Urothelium cell line (cell line): ENCODE measurements at regions not wholly inside any gene's neighbourhood (a gene's known extent, or its start where the extent isn't known, plus 50 kb on each side); places are given as distances from the start of the nearest gene placed in this dataset.
A peak's percentile ranks its signal among the peaks of the same experiment; 100 is the strongest.
"Not testable (repeated sequence)": the region's sequence is repeated elsewhere in the genome, so short reads cannot be mapped to it uniquely, and the experiment has no call there.

Experiments
- DNase-seq: peaks from one replicate; pipeline ENCODE4 v3.0.0; 2011; ENCODE audit warnings: low spot score, mixed read lengths
- FAIRE-seq: peaks from 2 replicates; lab custom pipeline; 2011; peaks lifted over from hg19 to GRCh38; lab: Jason Lieb, UNC

GRCh38 chr4:157701695-157701994 is 471.2 kb downstream of the GASK1B start:
- DNase-seq (no peak), FAIRE-seq (no peak)

GRCh38 chr4:157700898-157701694 is 471.7 kb downstream of the GASK1B start:
- FAIRE-seq (no peak), DNase-seq (no peak)

- DNase-seq (no peak), FAIRE-seq (no peak)
Measured at GRCh38 chr4:157689476-157689875, 468.9 kb downstream of the GRIA2 start.

DNA sequence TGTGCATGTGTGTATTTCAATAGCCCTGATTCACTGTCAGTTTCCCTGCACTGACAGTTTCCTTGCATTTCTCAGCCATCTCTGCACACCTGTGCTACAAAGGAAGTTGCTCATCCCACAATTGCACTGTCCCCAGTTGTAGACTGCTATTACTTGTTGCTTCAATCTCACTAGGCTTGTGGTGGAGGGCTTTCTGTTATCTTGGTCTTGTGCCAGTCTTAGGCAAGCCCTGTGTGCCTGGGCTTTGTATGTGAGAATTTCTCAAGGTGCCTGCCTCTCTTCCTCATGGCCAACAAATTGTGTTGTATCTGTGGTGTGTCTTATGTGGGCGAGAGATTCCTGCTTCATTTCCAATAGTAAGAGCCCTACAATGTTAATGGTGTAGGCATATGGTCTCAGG is 467.4 kb downstream of the GRIA2 start:
- no peak for DNase-seq
- FAIRE-seq: no peak

DNA sequence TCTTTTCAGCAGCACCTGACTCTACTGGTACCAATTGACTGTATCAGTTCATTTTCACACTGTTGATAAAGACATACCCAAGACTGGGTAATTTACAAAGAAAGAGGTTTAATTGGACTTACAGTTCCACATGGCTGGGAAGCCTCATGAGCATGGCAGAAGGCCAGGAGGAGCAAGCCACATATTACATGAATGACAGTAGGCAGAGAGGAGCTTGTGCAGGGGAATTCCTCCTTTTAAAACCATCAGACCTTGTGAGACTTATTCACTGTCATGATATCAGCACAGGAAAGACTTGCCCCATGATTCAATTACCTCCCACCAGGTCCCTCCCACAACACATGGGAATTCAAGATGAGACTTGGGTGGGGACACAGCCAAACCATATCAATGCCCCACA is 458.8 kb downstream of the GRIA2 start:
- DNase-seq: not testable (repeated sequence)

GRCh38 chr4:157678478-157678877 is 457.9 kb downstream of the GRIA2 start:
- DNase-seq: no peak
- FAIRE-seq: no peak

More for the DNA sequence above, 458.8 kb downstream of the GRIA2 start:
- not testable (repeated sequence) for FAIRE-seq

DNA sequence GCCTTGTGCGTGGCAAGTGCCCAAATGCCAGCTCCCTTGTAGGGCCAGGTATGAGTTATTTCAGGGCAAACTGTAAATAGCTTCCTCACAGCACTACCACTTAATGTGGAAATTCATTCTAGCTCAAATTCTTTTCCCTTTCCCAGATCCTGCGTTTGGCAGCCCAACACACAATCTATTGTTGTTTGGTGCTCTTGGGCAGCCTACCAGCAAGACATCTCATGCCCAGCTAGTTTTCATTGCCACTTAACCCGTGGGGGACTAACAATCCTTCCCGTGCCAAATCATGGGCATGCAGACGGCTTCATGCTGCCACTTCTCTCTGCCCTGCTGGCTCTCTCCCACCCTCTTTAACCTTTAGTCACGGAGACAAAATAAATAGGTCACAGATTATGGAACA is 454.2 kb downstream of the GRIA2 start:
- no peak for FAIRE-seq
- no peak for DNase-seq

DNA sequence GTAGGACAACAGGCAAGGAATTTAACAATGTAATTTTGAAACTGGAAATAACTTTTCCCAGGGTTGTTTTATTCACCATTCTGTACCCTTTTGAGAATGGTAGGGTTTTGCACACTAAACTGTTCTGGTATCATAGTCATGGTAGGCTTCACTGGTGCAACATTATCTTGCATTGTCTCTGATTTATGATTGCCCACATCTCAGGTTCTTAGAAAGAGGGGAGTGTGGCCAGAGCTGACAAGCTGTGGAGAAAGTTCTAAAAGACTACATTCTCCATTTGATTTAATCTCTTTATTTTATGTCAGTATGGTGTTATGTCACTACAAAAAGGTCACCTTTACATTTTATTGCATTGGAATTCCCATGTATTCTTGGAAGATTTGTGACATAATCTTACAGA is 447.3 kb downstream of the GRIA2 start:
- FAIRE-seq (no peak), DNase-seq (no peak)

DNA sequence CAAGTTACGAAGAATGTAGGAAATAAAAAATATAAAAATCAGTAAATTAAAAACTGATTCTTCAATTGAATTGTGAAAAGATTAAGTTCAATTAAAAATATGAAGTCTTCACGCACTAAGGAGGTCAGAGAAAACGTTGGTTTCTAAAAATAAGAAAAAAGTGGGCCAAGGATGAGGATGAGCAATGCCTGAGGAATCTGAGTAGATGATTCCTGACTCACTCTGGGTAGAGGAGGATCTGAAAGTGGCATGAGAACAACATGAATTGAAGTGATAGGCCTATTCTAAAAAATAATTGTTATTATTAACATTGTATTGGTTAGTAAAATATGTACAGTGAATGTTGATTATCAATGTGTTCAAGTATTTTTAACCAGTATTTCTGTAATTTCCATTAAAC is 444.2 kb downstream of the GRIA2 start:
- DNase-seq: peak; percentile 44
- no peak for FAIRE-seq

GRCh38 chr4:157655096-157655809 is 434.7 kb downstream of the GRIA2 start:
- FAIRE-seq: no peak
- DNase-seq: no peak

DNA sequence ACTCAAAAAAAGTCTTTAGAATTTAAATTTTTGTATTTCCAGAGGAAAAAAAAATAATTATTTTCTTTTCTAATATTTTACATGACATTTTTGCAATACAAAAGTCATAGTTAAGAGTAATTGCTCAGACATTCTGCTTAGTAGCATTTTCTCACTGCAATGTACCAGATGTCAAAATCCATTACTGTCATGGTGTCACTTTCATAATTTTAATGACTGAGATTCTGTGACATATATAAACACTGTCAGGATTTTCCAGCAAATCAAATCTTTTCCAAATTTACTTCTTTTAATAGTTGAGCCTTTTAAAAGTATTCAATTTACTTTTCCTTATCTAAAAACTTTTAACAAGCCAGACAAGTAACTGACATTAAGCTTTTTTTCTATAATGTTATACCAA is 422.7 kb downstream of the GRIA2 start:
- DNase-seq (no peak), FAIRE-seq (no peak)

- DNase-seq (no peak), FAIRE-seq (no peak)
Measured at GRCh38 chr4:157634057-157634456, 413.5 kb downstream of the GRIA2 start.

DNA sequence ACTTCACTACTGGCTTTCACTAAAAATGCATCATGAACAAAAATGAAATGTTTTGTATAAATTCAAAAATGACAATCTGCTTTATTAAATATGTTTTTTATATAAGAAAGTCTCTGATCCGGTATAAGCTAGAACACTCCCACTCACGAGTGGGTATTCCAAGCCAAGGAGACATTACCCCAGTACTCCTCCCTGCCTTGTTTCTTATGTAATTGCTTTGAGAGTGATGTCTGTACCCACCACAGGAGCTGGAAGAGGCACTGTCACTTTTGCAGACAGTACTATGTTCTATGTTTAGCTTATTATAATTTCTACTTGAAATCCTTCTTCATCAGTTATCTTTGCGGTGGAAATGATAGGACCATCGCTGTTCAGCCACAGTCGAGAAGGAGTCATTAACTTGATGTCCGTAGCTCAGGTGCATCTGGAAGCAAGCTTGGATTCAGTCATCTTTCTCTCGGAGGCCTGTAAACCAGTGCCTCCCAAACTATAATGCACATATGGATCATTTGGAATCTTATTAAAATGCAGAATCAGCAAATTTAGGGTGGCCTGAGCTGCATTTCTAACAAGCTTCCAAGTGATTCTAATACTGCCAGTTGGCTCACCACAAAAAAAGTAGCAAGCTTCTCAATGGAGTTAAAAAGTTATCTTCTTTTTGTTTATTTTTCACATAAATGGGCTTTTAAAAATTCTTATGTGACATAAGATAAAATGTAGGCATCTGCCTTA is 396.4 kb downstream of the GRIA2 start:
- DNase-seq (no peak), FAIRE-seq (no peak)

DNA sequence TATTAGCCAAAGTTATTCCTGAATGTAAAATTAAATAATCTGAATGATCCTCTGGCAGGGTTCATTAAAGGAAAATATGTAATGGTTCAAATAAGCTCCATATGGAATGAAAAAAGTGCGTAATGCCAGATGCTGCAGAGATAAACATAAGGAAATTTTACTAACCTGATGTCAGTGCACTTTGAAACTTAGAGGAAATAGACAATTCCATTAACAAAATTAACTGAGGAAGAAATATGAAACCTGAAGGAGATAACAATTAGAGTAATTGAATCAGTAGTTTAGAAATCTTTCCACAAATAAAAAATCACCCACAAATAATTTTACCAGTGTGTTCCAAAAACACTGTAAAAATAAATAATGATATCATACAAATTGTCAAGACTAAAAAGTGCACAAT is 387.5 kb downstream of the GRIA2 start:
- FAIRE-seq (no peak), DNase-seq (no peak)

DNA sequence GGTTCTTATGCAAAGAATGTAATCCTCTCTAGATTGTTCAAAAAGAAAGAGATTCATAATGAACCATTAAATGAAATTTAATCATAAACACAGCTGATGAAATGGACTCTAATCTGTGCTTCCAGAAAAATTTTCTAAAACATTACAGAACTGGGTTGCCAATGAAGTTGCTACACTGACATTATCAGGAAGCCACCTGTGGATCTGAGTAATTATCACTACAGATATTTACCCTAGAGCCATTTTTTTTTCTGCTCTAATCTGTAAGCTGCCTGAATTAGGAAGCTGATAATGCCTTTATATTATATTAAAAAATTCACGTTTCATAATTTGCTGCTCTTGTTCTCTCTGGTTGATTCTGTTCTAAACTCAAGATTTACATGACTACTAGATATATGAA is 380.1 kb downstream of the GRIA2 start:
- FAIRE-seq (no peak), DNase-seq (no peak)

GRCh38 chr4:157591245-157591644 is 370.7 kb downstream of the GRIA2 start:
- no peak for FAIRE-seq

DNA sequence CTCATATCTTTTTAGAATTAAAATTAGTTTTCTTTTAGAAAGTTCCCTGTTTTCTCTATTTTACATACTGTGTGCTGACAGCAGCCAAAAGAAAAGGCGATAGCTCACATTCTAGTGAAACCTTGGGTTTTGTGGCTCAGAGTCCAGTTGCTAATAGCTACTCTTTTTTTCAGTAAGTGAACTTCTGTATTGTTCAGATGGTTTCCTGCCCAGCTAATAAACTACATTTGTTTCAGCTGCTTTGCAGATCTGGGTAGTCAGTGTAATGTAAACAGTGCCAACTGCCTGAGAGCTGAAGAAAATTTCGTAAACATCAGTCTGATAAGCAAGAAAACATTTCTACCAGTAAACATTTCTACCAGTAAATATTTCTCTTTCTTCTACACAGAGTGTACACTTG is 370.2 kb downstream of the GRIA2 start:
- DNase-seq (no peak), FAIRE-seq (no peak)

More at GRCh38 chr4:157591245-157591644, 370.7 kb downstream of the GRIA2 start:
- no peak for DNase-seq

DNA sequence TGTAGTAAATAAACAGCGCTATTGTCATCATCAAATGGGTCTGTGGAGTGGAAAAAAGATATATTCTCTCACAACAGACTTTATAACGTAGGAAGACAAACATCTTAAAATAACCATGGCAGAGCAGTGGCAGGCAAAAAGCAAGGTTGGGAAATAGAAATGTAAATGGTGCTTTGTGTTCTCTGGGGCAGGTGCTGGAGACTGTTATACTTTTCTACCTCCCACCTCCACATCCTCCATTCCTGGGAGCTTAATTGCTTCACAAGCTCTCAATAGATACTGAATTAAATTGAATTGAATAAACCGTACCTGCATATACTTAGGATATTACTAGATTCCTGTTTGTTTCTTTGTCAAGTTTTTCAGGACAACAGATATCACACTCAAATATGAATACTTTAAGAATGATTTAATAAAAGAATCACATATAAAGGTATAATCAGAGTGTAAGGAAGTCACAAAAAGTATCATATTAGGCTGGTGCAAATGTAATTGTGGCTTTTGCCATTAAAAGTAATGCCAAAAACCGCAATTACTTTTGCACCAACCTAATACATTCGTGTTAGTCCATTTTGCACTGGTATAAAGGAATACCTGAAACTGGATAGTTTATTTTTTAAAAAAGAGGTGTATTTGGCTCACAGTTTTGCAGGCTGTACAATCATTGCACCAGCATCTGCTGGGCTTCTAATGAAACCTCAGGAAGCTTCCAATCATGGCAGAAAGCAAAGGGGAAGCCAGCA is 367.3 kb downstream of the GRIA2 start:
- FAIRE-seq (no peak), DNase-seq (no peak)

DNA sequence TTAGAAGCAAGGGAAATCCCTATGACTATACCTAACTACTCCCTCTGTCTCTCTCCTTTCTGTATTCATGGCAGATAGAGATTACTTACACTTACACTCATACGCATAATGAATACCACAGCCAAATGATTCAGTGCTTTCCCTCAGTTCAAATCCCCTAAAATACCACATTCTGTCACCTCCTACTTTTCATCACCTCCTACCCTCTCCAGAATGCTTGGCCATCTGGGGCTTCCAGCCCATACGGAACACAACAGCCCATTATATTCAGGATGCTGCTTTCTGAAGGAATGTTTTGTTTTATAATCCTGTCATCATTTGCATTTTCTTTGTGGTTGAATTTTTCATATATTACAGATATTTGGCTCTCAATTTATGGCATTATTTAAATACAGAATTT is 361.6 kb downstream of the GRIA2 start:
- no peak for DNase-seq

DNA sequence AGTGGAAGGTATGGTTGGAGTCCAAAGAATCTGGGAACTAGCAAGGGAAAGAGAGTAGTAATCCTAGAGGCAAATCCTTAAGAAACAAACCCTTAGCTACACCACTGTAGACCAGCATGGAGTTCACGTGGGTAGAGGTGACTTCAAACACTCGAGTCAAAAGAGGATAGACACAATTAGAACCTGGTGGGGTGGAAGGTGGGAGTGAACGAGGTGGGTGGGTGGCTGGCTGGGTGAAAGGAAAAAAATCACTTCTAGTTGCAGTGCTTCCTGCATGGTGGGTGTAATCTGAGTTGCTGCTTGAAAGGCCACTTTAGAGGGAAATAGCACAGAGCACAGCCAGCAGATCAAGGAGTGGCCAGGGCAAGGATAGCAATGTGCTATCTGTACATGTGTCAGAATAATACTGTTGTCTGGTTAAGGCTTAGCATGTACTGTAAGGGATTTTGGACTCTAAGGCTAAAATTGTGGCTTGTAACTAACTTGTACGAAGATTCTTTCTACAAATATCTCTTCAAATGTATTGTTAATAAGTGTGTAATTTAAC is 356.2 kb downstream of the GRIA2 start:
- no peak for DNase-seq
- no peak for FAIRE-seq

More for the DNA sequence above, 361.6 kb downstream of the GRIA2 start:
- FAIRE-seq: no peak

GRCh38 chr4:157575339-157575738 is 354.8 kb downstream of the GRIA2 start:
- DNase-seq (no peak), FAIRE-seq (no peak)
